ENCODE measurements at regions not wholly inside any gene's neighbourhood (a gene's known extent, or its start where the extent isn't known, plus 50 kb on each side); places are given as distances from the start of the nearest gene placed in this dataset.
"Not testable (repeated sequence)": the region's sequence is repeated elsewhere in the genome, so short reads cannot be mapped to it uniquely, and the experiment has no call there.

GRCh38 chr2:71962350-71962749 is 185.3 kb downstream of the CYP26B1 start:
- Histone ChIP-seq H3K9ac (ENCODE audit: low read depth in 1 of 2, low read length in 2 of 2) (no peak overlapping the region), H3K27ac (ENCODE audit: low read depth in 2 of 2, low read length in 2 of 2) (no peak overlapping the region), H3K4me1 (ENCODE audit: control insufficient read depth in 2 of 2, insufficient read depth in 2 of 2, low read length in 2 of 2) (no peaks in the 10 kb centered on the region), H3K9me3 (ENCODE audit: control insufficient read depth in 2 of 2, low read length in 2 of 2) (peaks cover 0 to 2% of the 10 kb centered on the region in 2 donors), H3K4me3 (ENCODE audit: low read length in 2 of 2) (no peak overlapping the region), H3K36me3 (ENCODE audit: control insufficient read depth in 2 of 2, insufficient read depth in 2 of 2, low read length in 2 of 2) (no peaks in the 10 kb centered on the region), H3K27me3 (ENCODE audit: control insufficient read depth in 2 of 2, insufficient read depth in 2 of 2, low read length in 2 of 2) (no peaks in the 10 kb centered on the region)

GRCh38 chr2:71961289-71962027 is 186.2 kb downstream of the CYP26B1 start:
- H3K9me3 ChIP-seq (ENCODE audit: control insufficient read depth in 2 of 2, low read length in 2 of 2), result peaks cover 0 to 2% of the 10 kb centered on the region in 2 donors
- no peaks in the 10 kb centered on the region for H3K27me3 ChIP-seq (ENCODE audit: control insufficient read depth in 2 of 2, insufficient read depth in 2 of 2, low read length in 2 of 2)
- H3K4me3 ChIP-seq (ENCODE audit: low read length in 2 of 2), result no peak overlapping the region
- H3K27ac ChIP-seq (ENCODE audit: low read depth in 2 of 2, low read length in 2 of 2), result no peak overlapping the region
- no peaks in the 10 kb centered on the region for H3K4me1 ChIP-seq (ENCODE audit: control insufficient read depth in 2 of 2, insufficient read depth in 2 of 2, low read length in 2 of 2)
- H3K36me3 ChIP-seq (ENCODE audit: control insufficient read depth in 2 of 2, insufficient read depth in 2 of 2, low read length in 2 of 2), result no peaks in the 10 kb centered on the region
- no peak overlapping the region for H3K9ac ChIP-seq (ENCODE audit: low read depth in 1 of 2, low read length in 2 of 2)

- no peak overlapping the region for H3K9ac ChIP-seq (ENCODE audit: low read depth in 1 of 2, low read length in 2 of 2)
- H3K9me3 ChIP-seq (ENCODE audit: control insufficient read depth in 2 of 2, low read length in 2 of 2), result peaks cover 0 to 2% of the 10 kb centered on the region in 2 donors
- H3K4me3 ChIP-seq (ENCODE audit: low read length in 2 of 2), result no peak overlapping the region
- no peaks in the 10 kb centered on the region for H3K36me3 ChIP-seq (ENCODE audit: control insufficient read depth in 2 of 2, insufficient read depth in 2 of 2, low read length in 2 of 2)
- no peaks in the 10 kb centered on the region for H3K27me3 ChIP-seq (ENCODE audit: control insufficient read depth in 2 of 2, insufficient read depth in 2 of 2, low read length in 2 of 2)
- no peak overlapping the region for H3K27ac ChIP-seq (ENCODE audit: low read depth in 2 of 2, low read length in 2 of 2)
- no peaks in the 10 kb centered on the region for H3K4me1 ChIP-seq (ENCODE audit: control insufficient read depth in 2 of 2, insufficient read depth in 2 of 2, low read length in 2 of 2)
These were observed 188.2 kb downstream of the CYP26B1 start for GRCh38 chr2:71959494-71959893.

GRCh38 chr2:71958426-71958825 is 189.2 kb downstream of the CYP26B1 start:
- not testable (repeated sequence) for H3K9ac ChIP-seq (ENCODE audit: low read depth in 1 of 2, low read length in 2 of 2); H3K36me3 ChIP-seq (ENCODE audit: control insufficient read depth in 2 of 2, insufficient read depth in 2 of 2, low read length in 2 of 2); H3K4me3 ChIP-seq (ENCODE audit: low read length in 2 of 2); H3K27ac ChIP-seq (ENCODE audit: low read depth in 2 of 2, low read length in 2 of 2); H3K9me3 ChIP-seq (ENCODE audit: control insufficient read depth in 2 of 2, low read length in 2 of 2); H3K4me1 ChIP-seq (ENCODE audit: control insufficient read depth in 2 of 2, insufficient read depth in 2 of 2, low read length in 2 of 2); H3K27me3 ChIP-seq (ENCODE audit: control insufficient read depth in 2 of 2, insufficient read depth in 2 of 2, low read length in 2 of 2)

- Histone ChIP-seq H3K27me3 (ENCODE audit: control insufficient read depth in 2 of 2, insufficient read depth in 2 of 2, low read length in 2 of 2) (no peaks in the 10 kb centered on the region), H3K27ac (ENCODE audit: low read depth in 2 of 2, low read length in 2 of 2) (no peak overlapping the region), H3K4me3 (ENCODE audit: low read length in 2 of 2) (no peak overlapping the region), H3K4me1 (ENCODE audit: control insufficient read depth in 2 of 2, insufficient read depth in 2 of 2, low read length in 2 of 2) (no peaks in the 10 kb centered on the region), H3K9ac (ENCODE audit: low read depth in 1 of 2, low read length in 2 of 2) (no peak overlapping the region), H3K9me3 (ENCODE audit: control insufficient read depth in 2 of 2, low read length in 2 of 2) (no peaks in the 10 kb centered on the region), H3K36me3 (ENCODE audit: control insufficient read depth in 2 of 2, insufficient read depth in 2 of 2, low read length in 2 of 2) (no peaks in the 10 kb centered on the region)
These were observed 195.0 kb downstream of the CYP26B1 start for GRCh38 chr2:71952572-71953188.

GRCh38 chr2:71951718-71952404 is 195.8 kb downstream of the CYP26B1 start:
- Histone ChIP-seq H3K27me3 (ENCODE audit: control insufficient read depth in 2 of 2, insufficient read depth in 2 of 2, low read length in 2 of 2) (no peaks in the 10 kb centered on the region), H3K4me1 (ENCODE audit: control insufficient read depth in 2 of 2, insufficient read depth in 2 of 2, low read length in 2 of 2) (no peaks in the 10 kb centered on the region), H3K27ac (ENCODE audit: low read depth in 2 of 2, low read length in 2 of 2) (no peak overlapping the region), H3K4me3 (ENCODE audit: low read length in 2 of 2) (no peak overlapping the region), H3K36me3 (ENCODE audit: control insufficient read depth in 2 of 2, insufficient read depth in 2 of 2, low read length in 2 of 2) (no peaks in the 10 kb centered on the region), H3K9ac (ENCODE audit: low read depth in 1 of 2, low read length in 2 of 2) (no peak overlapping the region), H3K9me3 (ENCODE audit: control insufficient read depth in 2 of 2, low read length in 2 of 2) (no peaks in the 10 kb centered on the region)

- no peak overlapping the region for H3K9ac ChIP-seq (ENCODE audit: low read depth in 1 of 2, low read length in 2 of 2)
- H3K27me3 ChIP-seq (ENCODE audit: control insufficient read depth in 2 of 2, insufficient read depth in 2 of 2, low read length in 2 of 2), result no peaks in the 10 kb centered on the region
- H3K27ac ChIP-seq (ENCODE audit: low read depth in 2 of 2, low read length in 2 of 2), result no peak overlapping the region
- H3K9me3 ChIP-seq (ENCODE audit: control insufficient read depth in 2 of 2, low read length in 2 of 2), result no peaks in the 10 kb centered on the region
- H3K4me3 ChIP-seq (ENCODE audit: low read length in 2 of 2), result no peak overlapping the region
- H3K4me1 ChIP-seq (ENCODE audit: control insufficient read depth in 2 of 2, insufficient read depth in 2 of 2, low read length in 2 of 2), result no peaks in the 10 kb centered on the region
- no peaks in the 10 kb centered on the region for H3K36me3 ChIP-seq (ENCODE audit: control insufficient read depth in 2 of 2, insufficient read depth in 2 of 2, low read length in 2 of 2)
These were observed 196.6 kb downstream of the CYP26B1 start for GRCh38 chr2:71951083-71951468.

- Histone ChIP-seq H3K27ac (ENCODE audit: low read depth in 2 of 2, low read length in 2 of 2) (no peak overlapping the region), H3K9me3 (ENCODE audit: control insufficient read depth in 2 of 2, low read length in 2 of 2) (no peaks in the 10 kb centered on the region), H3K36me3 (ENCODE audit: control insufficient read depth in 2 of 2, insufficient read depth in 2 of 2, low read length in 2 of 2) (no peaks in the 10 kb centered on the region), H3K9ac (ENCODE audit: low read depth in 1 of 2, low read length in 2 of 2) (no peak overlapping the region), H3K4me1 (ENCODE audit: control insufficient read depth in 2 of 2, insufficient read depth in 2 of 2, low read length in 2 of 2) (no peaks in the 10 kb centered on the region), H3K4me3 (ENCODE audit: low read length in 2 of 2) (no peak overlapping the region), H3K27me3 (ENCODE audit: control insufficient read depth in 2 of 2, insufficient read depth in 2 of 2, low read length in 2 of 2) (no peaks in the 10 kb centered on the region)
These were observed 197.2 kb downstream of the CYP26B1 start for GRCh38 chr2:71950256-71951082.

- Histone ChIP-seq H3K4me3 (ENCODE audit: low read length in 2 of 2) (no peak overlapping the region), H3K27ac (ENCODE audit: low read depth in 2 of 2, low read length in 2 of 2) (no peak overlapping the region), H3K9ac (ENCODE audit: low read depth in 1 of 2, low read length in 2 of 2) (no peak overlapping the region), H3K9me3 (ENCODE audit: control insufficient read depth in 2 of 2, low read length in 2 of 2) (no peaks in the 10 kb centered on the region), H3K27me3 (ENCODE audit: control insufficient read depth in 2 of 2, insufficient read depth in 2 of 2, low read length in 2 of 2) (no peaks in the 10 kb centered on the region), H3K4me1 (ENCODE audit: control insufficient read depth in 2 of 2, insufficient read depth in 2 of 2, low read length in 2 of 2) (no peaks in the 10 kb centered on the region), H3K36me3 (ENCODE audit: control insufficient read depth in 2 of 2, insufficient read depth in 2 of 2, low read length in 2 of 2) (no peaks in the 10 kb centered on the region)
These were observed 198.2 kb downstream of the CYP26B1 start for GRCh38 chr2:71949537-71949798.

All from mucosa of rectum (tissue), 2 donors.